Neutrophil (primary cell): ENCODE measurements at regions not wholly inside any gene's neighbourhood (a gene's known extent, or its start where the extent isn't known, plus 50 kb on each side); places are given as distances from the start of the nearest gene placed in this dataset.

Experiments used
- H3K27ac ChIP-seq: fragments of 200-600 bp; sonication (generic); 2 replicates; pipeline ENCODE4 v1.5.1; 2016; ENCODE audit warnings: mild to moderate bottlenecking, moderate library complexity
- H3K27me3 ChIP-seq: fragments of 200-600 bp; sonication (generic); 2 replicates; pipeline ENCODE4 v1.6.0; 2016; ENCODE audit warnings: mild to moderate bottlenecking
- H3K36me3 ChIP-seq: fragments of 200-600 bp; sonication (generic); 2 replicates; pipeline ENCODE4 v1.5.1; 2017
- H3K4me1 ChIP-seq, 2 experiments: fragments of 200-600 bp in 1 of 2; sonication (generic) in 1 of 2; 1 replicate in 1 of 2; 2 replicates in 1 of 2; pipeline versions ENCODE4 v1.5.1 to v1.6.1; 2013 to 2016; ENCODE audit warnings: low read depth in 1 of 2, low read length in 1 of 2, mild to moderate bottlenecking in 1 of 2, moderate library complexity in 1 of 2; ENCODE audit not compliant: control insufficient read depth in 1 of 2, insufficient read depth in 1 of 2
- H3K4me3 ChIP-seq, 2 experiments: fragments of 200-600 bp in 1 of 2; sonication (generic) in 1 of 2; 1 replicate in 1 of 2; 2 replicates in 1 of 2; pipeline ENCODE4 v1.5.1; 2013 to 2016; ENCODE audit warnings: low read depth in 1 of 2, low read length in 1 of 2, mild to moderate bottlenecking in 1 of 2, moderate library complexity in 1 of 2
- H3K9me3 ChIP-seq: fragments of 200-600 bp; sonication (generic); 2 replicates; pipeline ENCODE4 v1.5.1; 2016
- CTCF ChIP-seq: fragments of 200-600 bp; sonication (generic); IDR thresholded peaks from 2 replicates; pipeline ENCODE4 v1.5.1; 2016; ENCODE audit warnings: antibody characterized with exemption

GRCh38 chr9:107218829-107219485, 64.1 kb upstream of the RAD23B start:
- TF ChIP-seq CTCF = no peak
- no peak overlapping the region for H3K4me3 ChIP-seq
- H3K36me3 ChIP-seq = no peaks in the 10 kb centered on the region
- no peaks in the 10 kb centered on the region for H3K27me3 ChIP-seq
- H3K9me3 ChIP-seq = no peaks in the 10 kb centered on the region
- no peaks in the 10 kb centered on the region for H3K4me1 ChIP-seq
- H3K27ac ChIP-seq = no peak overlapping the region

- Histone ChIP-seq H3K36me3 (no peaks in the 10 kb centered on the region), H3K27me3 (no peaks in the 10 kb centered on the region), H3K4me1 (no peaks in the 10 kb centered on the region), H3K27ac (no peak overlapping the region), H3K4me3 (no peak overlapping the region), H3K9me3 (no peaks in the 10 kb centered on the region)
- no peak for TF ChIP-seq CTCF
Observed at GRCh38 chr9:107219486-107220077, 63.5 kb upstream of the RAD23B start.

GRCh38 chr9:107221321-107221720, 61.8 kb upstream of the RAD23B start:
- Histone ChIP-seq H3K27me3 (no peaks in the 10 kb centered on the region), H3K36me3 (no peaks in the 10 kb centered on the region), H3K9me3 (no peaks in the 10 kb centered on the region), H3K27ac (no peak overlapping the region), H3K4me3 (no peak overlapping the region), H3K4me1 (no peaks in the 10 kb centered on the region)
- no peak for TF ChIP-seq CTCF

- TF ChIP-seq CTCF = no peak
- Histone ChIP-seq H3K27ac (no peak overlapping the region), H3K36me3 (no peaks in the 10 kb centered on the region), H3K27me3 (no peaks in the 10 kb centered on the region), H3K4me3 (no peak overlapping the region), H3K4me1 (no peaks in the 10 kb centered on the region), H3K9me3 (no peaks in the 10 kb centered on the region)
Observed at GRCh38 chr9:107222020-107222522, 61.0 kb upstream of the RAD23B start.

- Histone ChIP-seq H3K4me3 (no peak overlapping the region), H3K27ac (no peak overlapping the region), H3K36me3 (no peaks in the 10 kb centered on the region), H3K9me3 (no peaks in the 10 kb centered on the region), H3K4me1 (no peaks in the 10 kb centered on the region), H3K27me3 (peaks cover 5% of the 10 kb centered on the region)
- TF ChIP-seq CTCF = no peak
Observed at GRCh38 chr9:107223381-107223780, 59.7 kb upstream of the RAD23B start.
